Caco-2 (cell line): ENCODE measurements at regions not wholly inside any gene's neighbourhood (a gene's known extent, or its start where the extent isn't known, plus 50 kb on each side); places are given as distances from the start of the nearest gene placed in this dataset.

ENCODE experiments used
- BruUV-seq: library from RNA; stranded (reverse); fragments of 400-500 nt; replicated peaks from 2 replicates; lab custom pipeline; 2021; lab: Mats Ljungman, UMichigan
- CTCF ChIA-PET: fragments of 300-600 bp; sonication (Branson Sonifier 250); formaldehyde crosslinking; loops from one replicate; lab custom pipeline; 2022; ENCODE audit warnings: antibody characterized with exemption; lab: Charles Lee
- POLR2A ChIA-PET: fragments of 300-600 bp; sonication (Branson Sonifier 250); formaldehyde crosslinking; loops from one replicate; lab custom pipeline; 2022; ENCODE audit warnings: antibody characterized with exemption; lab: Charles Lee
- DNase-seq, 2 experiments: peaks; one replicate each; pipeline versions ENCODE4 v3.0.0 to v3.0.0-alpha.2; 2020 to 2022
- H3K27me3 ChIP-seq: replicated peaks from 2 replicates; pipeline ENCODE4 v1.6.0; 2011; ENCODE audit warnings: low read length; ENCODE audit not compliant: control insufficient read depth, insufficient read depth
- H3K36me3 ChIP-seq: 2 replicates; pipeline ENCODE4 v1.5.1; 2011; ENCODE audit warnings: low read length; ENCODE audit not compliant: control insufficient read depth, insufficient read depth
- H3K4me1 ChIP-seq: fragments of 250-450 bp; sonication (Bioruptor Pico); 2 replicates; pipeline ENCODE4 v1.5.1; 2020; ENCODE audit warnings: mild to moderate bottlenecking
- H3K4me3 ChIP-seq: 2 replicates; pipeline ENCODE4 v1.5.1; 2011; ENCODE audit warnings: low read depth, mild to moderate bottlenecking, control low read depth, low read length
- H3K9me3 ChIP-seq: fragments of 250-450 bp; sonication (Bioruptor Pico); 2 replicates; pipeline ENCODE4 v1.5.1; 2020; ENCODE audit warnings: mild to moderate bottlenecking, moderate library complexity
- H3K27ac Mint-ChIP-seq: one replicate; pipeline ENCODE4 v1.8.0; 2022; ENCODE audit warnings: mixed read lengths; ENCODE audit not compliant: unreplicated experiment
- H3K27me3 Mint-ChIP-seq: one replicate; pipeline ENCODE4 v1.8.0; 2022; ENCODE audit warnings: mixed read lengths; ENCODE audit not compliant: insufficient read depth, unreplicated experiment
- H3K36me3 Mint-ChIP-seq: one replicate; pipeline ENCODE4 v1.8.0; 2022; ENCODE audit warnings: mild to moderate bottlenecking, mixed read lengths; ENCODE audit not compliant: insufficient read depth, unreplicated experiment
- H3K4me1 Mint-ChIP-seq: one replicate; pipeline ENCODE4 v1.8.0; 2022; ENCODE audit warnings: low read depth, mixed read lengths; ENCODE audit not compliant: unreplicated experiment
- H3K4me3 Mint-ChIP-seq: one replicate; pipeline ENCODE4 v1.8.0; 2022; ENCODE audit warnings: mild to moderate bottlenecking, moderate library complexity, mixed read lengths; ENCODE audit not compliant: unreplicated experiment
- H3K9me3 Mint-ChIP-seq: one replicate; pipeline ENCODE4 v1.8.0; 2022; ENCODE audit warnings: mixed read lengths; ENCODE audit not compliant: unreplicated experiment
- CTCF ChIP-seq, 2 experiments: fragments of 200-600 bp in 1 of 2; IDR thresholded peaks; 1 replicate in 1 of 2; 2 replicates in 1 of 2; pipeline versions ENCODE4 v1.5.1 to v1.8.0; 2011 to 2022; ENCODE audit warnings: antibody characterized with exemption in 1 of 2, control low read depth in 1 of 2, inconsistent platforms in 1 of 2, low read depth in 1 of 2, low read length in 1 of 2, mild to moderate bottlenecking in 1 of 2, moderate library complexity in 1 of 2; ENCODE audit not compliant: insufficient read depth in 1 of 2, severe bottlenecking in 1 of 2, unreplicated experiment in 1 of 2
- intact Hi-C: fragments of 100-400 bp; cut with micrococcal nuclease; formaldehyde crosslinking; loops from one replicate; pipeline ENCODE4 v1.10.0; 2022; ENCODE audit not compliant: unreplicated experiment

GRCh38 chr6:147974376-147974775 lies 368.3 kb upstream of the SASH1 start:
- Mint-ChIP-seq H3K9me3 (no peaks in the 10 kb centered on the region), H3K4me1 (peaks cover 35% of the 10 kb centered on the region), H3K27ac (peak overlapping the region; percentile 69), H3K36me3 (peaks cover 10% of the 10 kb centered on the region), H3K4me3 (peak overlapping the region; percentile 55), H3K27me3 (no peaks in the 10 kb centered on the region)
- H3K4me3 ChIP-seq: no peak overlapping the region
- peaks cover 25% of the 10 kb centered on the region for H3K4me1 ChIP-seq
- TF ChIP-seq CTCF (IDR thresholded peaks at IDR 0.05; ENCODE audit: insufficient read depth in 1 of 2, low read depth in 1 of 2, low read length in 1 of 2, severe bottlenecking in 1 of 2, unreplicated experiment in 1 of 2): no peak
- POLR2A ChIA-PET: no interaction called here
- no peaks in the 10 kb centered on the region for H3K36me3 ChIP-seq
- intact Hi-C loops: loop anchor here (1.0 to 5.0 kb wide), 5 partner anchors 130 to 582 kb away; no protein-coding TSS in a partner anchor
- no peaks in the 10 kb centered on the region for H3K9me3 ChIP-seq
- DNase-seq: peak in 1 of 2 experiments; percentile 24
- CTCF ChIA-PET: no interaction called here
- no TSS peak for BruUV-seq
- no peaks in the 10 kb centered on the region for H3K27me3 ChIP-seq

- no peaks in the 10 kb centered on the region for H3K36me3 ChIP-seq
- intact Hi-C loops: no loop called here
- ChIA-PET CTCF (interaction anchor here (0.6 kb wide), 1 partner anchor 136 kb away, joined by 3 read pairs; no protein-coding TSS in a partner anchor), POLR2A (no interaction called here)
- no peaks in the 10 kb centered on the region for H3K9me3 ChIP-seq
- no TSS peak for BruUV-seq
- peaks cover 22% of the 10 kb centered on the region for H3K4me1 ChIP-seq
- H3K4me3 ChIP-seq: no peak overlapping the region
- peaks cover 10% of the 10 kb centered on the region for H3K36me3 Mint-ChIP-seq
- no peak for DNase-seq
- H3K27me3 Mint-ChIP-seq: no peaks in the 10 kb centered on the region
- no peak overlapping the region for H3K27ac Mint-ChIP-seq
- H3K4me3 Mint-ChIP-seq: peak overlapping the region; percentile 6
- H3K9me3 Mint-ChIP-seq: no peaks in the 10 kb centered on the region
- no peaks in the 10 kb centered on the region for H3K27me3 ChIP-seq
- TF ChIP-seq CTCF (IDR thresholded peaks at IDR 0.05; ENCODE audit: insufficient read depth in 1 of 2, low read depth in 1 of 2, low read length in 1 of 2, severe bottlenecking in 1 of 2, unreplicated experiment in 1 of 2): no peak
- peaks cover 31% of the 10 kb centered on the region for H3K4me1 Mint-ChIP-seq
These were observed 364.7 kb upstream of the SASH1 start for GRCh38 chr6:147977851-147978465.

- Mint-ChIP-seq H3K27ac (no peak overlapping the region), H3K36me3 (peaks cover under 1% of the 10 kb centered on the region), H3K9me3 (no peaks in the 10 kb centered on the region), H3K4me1 (peaks cover 11% of the 10 kb centered on the region), H3K4me3 (no peak overlapping the region), H3K27me3 (no peaks in the 10 kb centered on the region)
- Histone ChIP-seq H3K4me3 (no peak overlapping the region), H3K4me1 (peaks cover 4% of the 10 kb centered on the region), H3K9me3 (no peaks in the 10 kb centered on the region), H3K27me3 (no peaks in the 10 kb centered on the region), H3K36me3 (no peaks in the 10 kb centered on the region)
- POLR2A ChIA-PET: no interaction called here
- intact Hi-C loops: no loop called here
- CTCF ChIA-PET: no interaction called here
- no TSS peak for BruUV-seq
- DNase-seq: no peak
- no peak for TF ChIP-seq CTCF (IDR thresholded peaks at IDR 0.05; ENCODE audit: insufficient read depth in 1 of 2, low read depth in 1 of 2, low read length in 1 of 2, severe bottlenecking in 1 of 2, unreplicated experiment in 1 of 2)
These were observed 362.7 kb upstream of the SASH1 start for GRCh38 chr6:147979966-147980365.
